Loucy (cell line): ENCODE measurements at regions not wholly inside any gene's neighbourhood (a gene's known extent, or its start where the extent isn't known, plus 50 kb on each side); places are given as distances from the start of the nearest gene placed in this dataset.

ENCODE experiments used
- H2AFZ ChIP-seq: fragments of 200-600 bp; sonication (generic); 2 replicates; pipeline ENCODE4 v1.6.0; 2016; ENCODE audit warnings: antibody characterized with exemption, mild to moderate bottlenecking, low read length, moderate library complexity
- H3F3A ChIP-seq: fragments of 200-600 bp; 2 replicates; pipeline ENCODE4 v1.6.0; 2016; ENCODE audit warnings: antibody characterized with exemption, low read depth, mild to moderate bottlenecking
- H3K27me3 ChIP-seq: fragments of 200-600 bp; sonication (generic); 2 replicates; pipeline ENCODE4 v1.6.1; 2014; ENCODE audit warnings: low read length, mild to moderate bottlenecking; ENCODE audit not compliant: insufficient read depth, poor library complexity, severe bottlenecking
- H3K36me3 ChIP-seq: fragments of 200-600 bp; sonication (generic); 2 replicates; pipeline ENCODE4 v1.6.1; 2016; ENCODE audit warnings: low read length; ENCODE audit not compliant: insufficient read depth
- H3K4me1 ChIP-seq: fragments of 200-600 bp; sonication (generic); 2 replicates; pipeline ENCODE4 v1.5.1; 2014; ENCODE audit warnings: low read length, mild to moderate bottlenecking; ENCODE audit not compliant: insufficient read depth, poor library complexity, severe bottlenecking
- H3K4me2 ChIP-seq: fragments of 200-600 bp; sonication (generic); 2 replicates; pipeline ENCODE4 v1.6.0; 2014; ENCODE audit warnings: antibody characterized with exemption, low read length, low read depth, mild to moderate bottlenecking; ENCODE audit not compliant: poor library complexity, severe bottlenecking
- H3K4me3 ChIP-seq: fragments of 200-600 bp; sonication (generic); 2 replicates; pipeline ENCODE4 v1.5.1; 2014; ENCODE audit warnings: low read length, mild to moderate bottlenecking, mixed read lengths; ENCODE audit not compliant: poor library complexity, severe bottlenecking
- H3K79me2 ChIP-seq: fragments of 200-600 bp; sonication (generic); 2 replicates; pipeline ENCODE4 v1.6.1; 2014; ENCODE audit warnings: low read length; ENCODE audit not compliant: insufficient read depth
- H3K9ac ChIP-seq: fragments of 200-600 bp; sonication (generic); 2 replicates; pipeline ENCODE4 v1.6.0; 2014; ENCODE audit warnings: mild to moderate bottlenecking, low read depth, low read length, moderate library complexity; ENCODE audit not compliant: poor library complexity, severe bottlenecking
- H3K9me2 ChIP-seq: fragments of 200-600 bp; sonication (generic); replicated peaks from 2 replicates; pipeline ENCODE4 v1.6.1; 2016; ENCODE audit warnings: low read depth, low read length, mixed read lengths
- H3K9me3 ChIP-seq: fragments of 200-600 bp; sonication (generic); 2 replicates; pipeline ENCODE4 v1.6.1; 2014; ENCODE audit warnings: mild to moderate bottlenecking, antibody characterized with exemption, low read length, low read depth; ENCODE audit not compliant: insufficient read depth
- H4K20me1 ChIP-seq: fragments of 200-600 bp; sonication (generic); 2 replicates; pipeline ENCODE4 v1.6.0; 2014; ENCODE audit warnings: antibody characterized with exemption, low read length, mild to moderate bottlenecking; ENCODE audit not compliant: insufficient read depth, poor library complexity, severe bottlenecking
- EZH2phosphoT487 ChIP-seq: fragments of 200-600 bp; IDR thresholded peaks from 2 replicates; pipeline ENCODE4 v1.6.1; 2018; ENCODE audit warnings: antibody characterized with exemption, mild to moderate bottlenecking, moderate library complexity, borderline replicate concordance
- TF ChIP-seq, protein P1 (sequence below): fragments of 200-600 bp; sonication (generic); conservative IDR thresholded peaks from 2 replicates; pipeline ENCODE4 v1.5.1; 2014; ENCODE audit warnings: mild to moderate bottlenecking, antibody characterized with exemption, low read length

DNA sequence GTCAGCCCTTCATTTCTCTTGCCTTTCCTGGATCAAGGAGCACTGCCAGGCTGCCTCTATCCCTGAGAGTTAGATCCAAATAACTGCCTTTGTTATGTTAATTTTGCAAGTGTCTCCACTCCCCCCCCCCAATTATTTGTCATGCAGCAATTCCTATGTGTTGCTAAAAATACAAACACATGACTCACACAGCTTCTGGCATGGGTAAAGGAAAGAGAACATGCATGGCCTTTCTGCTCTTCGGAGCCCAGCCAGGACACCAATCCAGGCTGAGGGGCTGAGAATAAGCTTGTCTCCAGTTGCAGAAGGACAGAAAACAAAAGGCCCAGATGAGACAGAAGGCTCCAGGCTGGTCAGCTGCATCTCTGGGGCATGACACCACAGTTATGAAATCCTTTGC is 148.0 kb upstream of the TNRC6C start:
- Histone ChIP-seq H3K36me3 (no peaks in the 10 kb centered on the region), H3K4me3 (no peak overlapping the region), H3K79me2 (no peaks in the 10 kb centered on the region), H3K9me2 (no peaks in the 10 kb centered on the region), H3K27me3 (no peaks in the 10 kb centered on the region), H2AFZ (no peak overlapping the region), H4K20me1 (no peaks in the 10 kb centered on the region), H3K9ac (no peak overlapping the region), H3K9me3 (no peaks in the 10 kb centered on the region), H3F3A (no peaks in the 10 kb centered on the region), H3K4me2 (no peak overlapping the region), H3K4me1 (no peaks in the 10 kb centered on the region)
- TF ChIP-seq, protein P1, sequence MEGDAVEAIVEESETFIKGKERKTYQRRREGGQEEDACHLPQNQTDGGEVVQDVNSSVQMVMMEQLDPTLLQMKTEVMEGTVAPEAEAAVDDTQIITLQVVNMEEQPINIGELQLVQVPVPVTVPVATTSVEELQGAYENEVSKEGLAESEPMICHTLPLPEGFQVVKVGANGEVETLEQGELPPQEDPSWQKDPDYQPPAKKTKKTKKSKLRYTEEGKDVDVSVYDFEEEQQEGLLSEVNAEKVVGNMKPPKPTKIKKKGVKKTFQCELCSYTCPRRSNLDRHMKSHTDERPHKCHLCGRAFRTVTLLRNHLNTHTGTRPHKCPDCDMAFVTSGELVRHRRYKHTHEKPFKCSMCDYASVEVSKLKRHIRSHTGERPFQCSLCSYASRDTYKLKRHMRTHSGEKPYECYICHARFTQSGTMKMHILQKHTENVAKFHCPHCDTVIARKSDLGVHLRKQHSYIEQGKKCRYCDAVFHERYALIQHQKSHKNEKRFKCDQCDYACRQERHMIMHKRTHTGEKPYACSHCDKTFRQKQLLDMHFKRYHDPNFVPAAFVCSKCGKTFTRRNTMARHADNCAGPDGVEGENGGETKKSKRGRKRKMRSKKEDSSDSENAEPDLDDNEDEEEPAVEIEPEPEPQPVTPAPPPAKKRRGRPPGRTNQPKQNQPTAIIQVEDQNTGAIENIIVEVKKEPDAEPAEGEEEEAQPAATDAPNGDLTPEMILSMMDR: no peak
- no peak for TF ChIP-seq EZH2phosphoT487

DNA sequence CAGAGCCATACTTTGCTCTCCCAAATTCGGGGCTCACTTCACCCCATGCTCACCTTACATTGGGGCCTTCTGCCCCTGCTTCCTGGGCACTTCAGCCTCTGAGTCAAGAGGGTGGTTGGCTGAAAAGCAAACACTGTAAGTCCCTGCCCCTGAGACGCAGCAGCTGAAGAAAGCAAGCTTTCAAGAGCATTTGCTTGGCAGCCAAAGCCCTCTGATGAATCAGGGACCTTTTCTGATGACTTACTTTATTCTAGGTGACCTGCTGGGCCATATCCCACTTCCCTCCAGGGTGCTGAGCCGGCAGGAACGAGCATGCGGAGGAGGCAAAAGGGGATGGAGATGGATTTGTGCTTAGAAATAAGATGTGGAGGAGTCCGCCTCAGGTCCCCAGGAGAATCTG is 147.0 kb upstream of the TNRC6C start:
- no peaks in the 10 kb centered on the region for H3K36me3 ChIP-seq
- H3K4me2 ChIP-seq: no peak overlapping the region
- TF ChIP-seq, protein P1: no peak
- no peak for TF ChIP-seq EZH2phosphoT487
- H3K4me1 ChIP-seq: no peaks in the 10 kb centered on the region
- H3K79me2 ChIP-seq: no peaks in the 10 kb centered on the region
- no peaks in the 10 kb centered on the region for H3K9me3 ChIP-seq
- H3K9ac ChIP-seq: no peak overlapping the region
- H3K9me2 ChIP-seq: no peaks in the 10 kb centered on the region
- H3F3A ChIP-seq: no peaks in the 10 kb centered on the region
- no peaks in the 10 kb centered on the region for H4K20me1 ChIP-seq
- no peak overlapping the region for H3K4me3 ChIP-seq
- no peaks in the 10 kb centered on the region for H3K27me3 ChIP-seq
- no peak overlapping the region for H2AFZ ChIP-seq

DNA sequence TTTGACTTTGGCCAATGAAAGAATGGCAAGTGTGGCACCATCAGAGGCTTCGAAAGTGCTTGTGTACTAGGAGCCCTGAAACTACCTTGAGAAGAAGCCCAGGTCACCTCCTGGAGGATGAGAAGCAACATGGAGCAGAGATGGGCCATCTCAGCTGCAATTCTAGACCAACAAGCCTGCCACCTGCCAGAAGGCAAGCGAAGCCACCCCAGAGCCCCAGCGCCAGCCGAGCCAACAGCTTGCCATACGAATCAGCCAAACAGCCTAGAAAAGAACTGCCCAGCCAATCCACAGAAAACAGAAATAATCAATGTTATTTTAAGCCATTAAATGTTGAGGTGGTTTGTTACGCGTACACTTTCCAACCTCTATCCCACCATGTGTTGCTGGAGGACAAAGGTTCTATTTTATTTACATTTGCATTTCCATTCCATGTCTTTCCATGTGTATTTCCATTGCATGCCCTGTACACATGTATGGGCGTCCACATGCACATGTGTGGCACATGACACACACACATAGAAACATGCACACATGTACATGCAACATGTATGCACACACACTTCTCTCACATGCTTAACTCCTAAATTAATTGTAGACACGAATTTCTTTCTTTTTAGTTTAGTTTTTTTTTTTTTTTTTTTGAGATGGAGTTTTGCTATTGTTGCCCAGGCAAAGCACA is 144.3 kb upstream of the TNRC6C start:
- H3K4me1 ChIP-seq: no peaks in the 10 kb centered on the region
- no peaks in the 10 kb centered on the region for H3K79me2 ChIP-seq
- H3K9ac ChIP-seq: no peak overlapping the region
- no peaks in the 10 kb centered on the region for H3K27me3 ChIP-seq
- H3K4me3 ChIP-seq: no peak overlapping the region
- H3K4me2 ChIP-seq: no peak overlapping the region
- H3K9me3 ChIP-seq: no peaks in the 10 kb centered on the region
- no peak overlapping the region for H2AFZ ChIP-seq
- H3K36me3 ChIP-seq: no peaks in the 10 kb centered on the region
- H3K9me2 ChIP-seq: no peaks in the 10 kb centered on the region
- H3F3A ChIP-seq: no peaks in the 10 kb centered on the region
- TF ChIP-seq, protein P1: no peak
- TF ChIP-seq EZH2phosphoT487: no peak
- H4K20me1 ChIP-seq: no peaks in the 10 kb centered on the region
